ENCODE measurements at regions not wholly inside any gene's neighbourhood (a gene's known extent, or its start where the extent isn't known, plus 50 kb on each side); places are given as distances from the start of the nearest gene placed in this dataset.

- H3K4me1 Mint-ChIP-seq = peaks cover 2% of the 10 kb centered on the region
- Histone ChIP-seq H2AFZ (ENCODE audit: insufficient read depth, low read depth, low read length, poor library complexity, severe bottlenecking) (no peak overlapping the region), H3K4me1 (ENCODE audit: control insufficient read depth in 2 of 2, insufficient read depth in 2 of 2, low read length in 2 of 2) (peaks cover 0 to 3% of the 10 kb centered on the region in 2 donors), H3K27me3 (replicated peaks in 1 of 4; ENCODE audit: control extremely low read depth in 1 of 4, control insufficient read depth in 3 of 4, insufficient read depth in 4 of 4, low read length in 3 of 4) (peaks cover 0 to 4% (median 0%) of the 10 kb centered on the region in 4 experiments), H3K27ac (ENCODE audit: low read length in 2 of 2) (no peak overlapping the region), H3K9me3 (ENCODE audit: control extremely low read depth in 1 of 3, control insufficient read depth in 2 of 3, insufficient read depth in 1 of 3, low read length in 2 of 3) (no peaks in the 10 kb centered on the region), H3K79me2 (ENCODE audit: control insufficient read depth, insufficient read depth, low read length) (no peaks in the 10 kb centered on the region), H3K9ac (ENCODE audit: low read length) (no peak overlapping the region), H3K4me2 (replicated peaks; ENCODE audit: low read depth, low read length, poor library complexity, severe bottlenecking) (no peak overlapping the region), H4K20me1 (ENCODE audit: control insufficient read depth, insufficient read depth, low read length, poor library complexity, severe bottlenecking) (no peaks in the 10 kb centered on the region), H3K36me3 (replicated peaks in 1 of 2; ENCODE audit: control extremely low read depth in 1 of 2, control insufficient read depth in 1 of 2, extremely low read depth in 1 of 2, insufficient read depth in 2 of 2, low read length in 1 of 2) (no peaks in the 10 kb centered on the region), H3K4me3 (ENCODE audit: control extremely low read depth in 1 of 5, extremely low read depth in 1 of 5, insufficient read depth in 1 of 5, low read depth in 2 of 5, low read length in 4 of 5) (no peak overlapping the region)
- H3K27me3 Mint-ChIP-seq = peaks cover 3% of the 10 kb centered on the region
- ATAC-seq (ENCODE audit: low read depth) = no peak
- CTCF ChIA-PET = interaction anchor here (0.8 kb wide), 1 partner anchor 146 kb away, joined by 3 read pairs; no protein-coding TSS in a partner anchor
- no peak for DNase-seq
- no peak overlapping the region for H3K27ac Mint-ChIP-seq
- WGBS (ENCODE audit: insufficient coverage) = 71% methylated on average over 2 of the region's 7 CpGs
- H3K9me3 Mint-ChIP-seq (ENCODE audit: insufficient read depth) = no peaks in the 10 kb centered on the region
- POLR2A ChIA-PET = no interaction called here
- intact Hi-C loops (cut with micrococcal nuclease) = no loop called here
- no peak overlapping the region for H3K4me3 Mint-ChIP-seq
- TF ChIP-seq EZH2 (IDR thresholded peaks at IDR 0.05; ENCODE audit: borderline replicate concordance, insufficient read depth, low read depth, low read length, poor library complexity, severe bottlenecking) = no peak
- TF ChIP-seq CTCF (IDR thresholded peaks at IDR 0.05) = no peak
Measured at GRCh38 chr9:90724112-90724511, 77.5 kb upstream of the SYK start.

- Histone ChIP-seq H4K20me1 (ENCODE audit: control insufficient read depth, insufficient read depth, low read length, poor library complexity, severe bottlenecking) (no peaks in the 10 kb centered on the region), H2AFZ (ENCODE audit: insufficient read depth, low read depth, low read length, poor library complexity, severe bottlenecking) (no peak overlapping the region), H3K4me1 (ENCODE audit: control insufficient read depth in 2 of 2, insufficient read depth in 2 of 2, low read length in 2 of 2) (peaks cover 0 to 3% of the 10 kb centered on the region in 2 donors), H3K9me3 (ENCODE audit: control extremely low read depth in 1 of 3, control insufficient read depth in 2 of 3, insufficient read depth in 1 of 3, low read length in 2 of 3) (no peaks in the 10 kb centered on the region), H3K27ac (ENCODE audit: low read length in 2 of 2) (no peak overlapping the region), H3K4me2 (replicated peaks; ENCODE audit: low read depth, low read length, poor library complexity, severe bottlenecking) (no peak overlapping the region), H3K79me2 (ENCODE audit: control insufficient read depth, insufficient read depth, low read length) (no peaks in the 10 kb centered on the region), H3K9ac (ENCODE audit: low read length) (no peak overlapping the region), H3K36me3 (replicated peaks in 1 of 2; ENCODE audit: control extremely low read depth in 1 of 2, control insufficient read depth in 1 of 2, extremely low read depth in 1 of 2, insufficient read depth in 2 of 2, low read length in 1 of 2) (no peaks in the 10 kb centered on the region), H3K4me3 (ENCODE audit: control extremely low read depth in 1 of 5, extremely low read depth in 1 of 5, insufficient read depth in 1 of 5, low read depth in 2 of 5, low read length in 4 of 5) (no peak overlapping the region), H3K27me3 (replicated peaks in 1 of 4; ENCODE audit: control extremely low read depth in 1 of 4, control insufficient read depth in 3 of 4, insufficient read depth in 4 of 4, low read length in 3 of 4) (peaks cover 0 to 4% (median 0%) of the 10 kb centered on the region in 4 experiments)
- peaks cover 3% of the 10 kb centered on the region for H3K27me3 Mint-ChIP-seq
- H3K27ac Mint-ChIP-seq = no peak overlapping the region
- no peak overlapping the region for H3K4me3 Mint-ChIP-seq
- ATAC-seq (ENCODE audit: low read depth) (no peak), DNase-seq (no peak)
- H3K4me1 Mint-ChIP-seq = peaks cover 2% of the 10 kb centered on the region
- H3K9me3 Mint-ChIP-seq (ENCODE audit: insufficient read depth) = no peaks in the 10 kb centered on the region
- ChIA-PET CTCF (no interaction called here), POLR2A (no interaction called here)
- intact Hi-C loops (cut with micrococcal nuclease) = no loop called here
- 0% methylated on average over 2 of the region's 3 CpGs for WGBS (ENCODE audit: insufficient coverage)
- TF ChIP-seq EZH2 (IDR thresholded peaks at IDR 0.05; ENCODE audit: borderline replicate concordance, insufficient read depth, low read depth, low read length, poor library complexity, severe bottlenecking) (no peak), CTCF (IDR thresholded peaks at IDR 0.05) (no peak)
Measured at GRCh38 chr9:90722071-90722470, 79.4 kb upstream of the DIRAS2 start.

Measured in B cell (primary cell).